ENCODE measurements at regions not wholly inside any gene's neighbourhood (a gene's known extent, or its start where the extent isn't known, plus 50 kb on each side); places are given as distances from the start of the nearest gene placed in this dataset.

DNA sequence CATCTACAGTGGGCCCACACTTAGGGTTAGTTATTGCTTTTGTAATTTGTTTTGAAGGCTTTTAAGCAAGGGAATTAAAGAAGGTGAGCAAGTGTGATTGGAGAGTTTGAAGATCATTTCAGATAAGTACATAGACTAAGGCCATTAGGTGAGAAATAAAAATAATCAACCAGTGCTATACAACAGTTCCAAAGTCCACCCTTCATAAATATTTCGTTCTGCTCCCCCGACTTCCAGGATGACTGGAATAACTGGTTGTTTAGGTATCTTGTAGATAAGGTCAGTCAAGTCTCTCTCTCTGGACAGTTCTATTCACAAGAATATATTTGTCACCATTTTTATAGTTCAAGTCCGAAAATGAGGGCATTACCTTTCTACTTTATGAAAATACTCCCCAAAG is 98.0 kb upstream of the MBL2 start:
- no peak overlapping the region for H3K9ac ChIP-seq (ENCODE audit: low read length)
- H3K4me2 ChIP-seq (ENCODE audit: low read length) = no peak overlapping the region
- H4K20me1 ChIP-seq (ENCODE audit: insufficient read depth) = no peaks in the 10 kb centered on the region
- H3K4me3 ChIP-seq (ENCODE audit: low read length) = no peak overlapping the region
- no peaks in the 10 kb centered on the region for H3K36me3 ChIP-seq (ENCODE audit: insufficient read depth, low read length)
- TF ChIP-seq, protein P1, sequence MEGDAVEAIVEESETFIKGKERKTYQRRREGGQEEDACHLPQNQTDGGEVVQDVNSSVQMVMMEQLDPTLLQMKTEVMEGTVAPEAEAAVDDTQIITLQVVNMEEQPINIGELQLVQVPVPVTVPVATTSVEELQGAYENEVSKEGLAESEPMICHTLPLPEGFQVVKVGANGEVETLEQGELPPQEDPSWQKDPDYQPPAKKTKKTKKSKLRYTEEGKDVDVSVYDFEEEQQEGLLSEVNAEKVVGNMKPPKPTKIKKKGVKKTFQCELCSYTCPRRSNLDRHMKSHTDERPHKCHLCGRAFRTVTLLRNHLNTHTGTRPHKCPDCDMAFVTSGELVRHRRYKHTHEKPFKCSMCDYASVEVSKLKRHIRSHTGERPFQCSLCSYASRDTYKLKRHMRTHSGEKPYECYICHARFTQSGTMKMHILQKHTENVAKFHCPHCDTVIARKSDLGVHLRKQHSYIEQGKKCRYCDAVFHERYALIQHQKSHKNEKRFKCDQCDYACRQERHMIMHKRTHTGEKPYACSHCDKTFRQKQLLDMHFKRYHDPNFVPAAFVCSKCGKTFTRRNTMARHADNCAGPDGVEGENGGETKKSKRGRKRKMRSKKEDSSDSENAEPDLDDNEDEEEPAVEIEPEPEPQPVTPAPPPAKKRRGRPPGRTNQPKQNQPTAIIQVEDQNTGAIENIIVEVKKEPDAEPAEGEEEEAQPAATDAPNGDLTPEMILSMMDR (IDR thresholded peaks at IDR 0.05; ENCODE audit: poor library complexity, severe bottlenecking) = no peak
- TF ChIP-seq RAD21 (conservative IDR thresholded peaks at IDR 0.05) = no peak
- TF ChIP-seq POLR2AphosphoS5 (IDR thresholded peaks at IDR 0.05) = no peak
- no peak for TF ChIP-seq MXI1 (conservative IDR thresholded peaks at IDR 0.05; ENCODE audit: poor library complexity, severe bottlenecking)
- TF ChIP-seq EZH2 (IDR thresholded peaks at IDR 0.05; ENCODE audit: borderline replicate concordance, insufficient read depth, low read length, poor library complexity, severe bottlenecking) = no peak
- TF ChIP-seq, protein P2, sequence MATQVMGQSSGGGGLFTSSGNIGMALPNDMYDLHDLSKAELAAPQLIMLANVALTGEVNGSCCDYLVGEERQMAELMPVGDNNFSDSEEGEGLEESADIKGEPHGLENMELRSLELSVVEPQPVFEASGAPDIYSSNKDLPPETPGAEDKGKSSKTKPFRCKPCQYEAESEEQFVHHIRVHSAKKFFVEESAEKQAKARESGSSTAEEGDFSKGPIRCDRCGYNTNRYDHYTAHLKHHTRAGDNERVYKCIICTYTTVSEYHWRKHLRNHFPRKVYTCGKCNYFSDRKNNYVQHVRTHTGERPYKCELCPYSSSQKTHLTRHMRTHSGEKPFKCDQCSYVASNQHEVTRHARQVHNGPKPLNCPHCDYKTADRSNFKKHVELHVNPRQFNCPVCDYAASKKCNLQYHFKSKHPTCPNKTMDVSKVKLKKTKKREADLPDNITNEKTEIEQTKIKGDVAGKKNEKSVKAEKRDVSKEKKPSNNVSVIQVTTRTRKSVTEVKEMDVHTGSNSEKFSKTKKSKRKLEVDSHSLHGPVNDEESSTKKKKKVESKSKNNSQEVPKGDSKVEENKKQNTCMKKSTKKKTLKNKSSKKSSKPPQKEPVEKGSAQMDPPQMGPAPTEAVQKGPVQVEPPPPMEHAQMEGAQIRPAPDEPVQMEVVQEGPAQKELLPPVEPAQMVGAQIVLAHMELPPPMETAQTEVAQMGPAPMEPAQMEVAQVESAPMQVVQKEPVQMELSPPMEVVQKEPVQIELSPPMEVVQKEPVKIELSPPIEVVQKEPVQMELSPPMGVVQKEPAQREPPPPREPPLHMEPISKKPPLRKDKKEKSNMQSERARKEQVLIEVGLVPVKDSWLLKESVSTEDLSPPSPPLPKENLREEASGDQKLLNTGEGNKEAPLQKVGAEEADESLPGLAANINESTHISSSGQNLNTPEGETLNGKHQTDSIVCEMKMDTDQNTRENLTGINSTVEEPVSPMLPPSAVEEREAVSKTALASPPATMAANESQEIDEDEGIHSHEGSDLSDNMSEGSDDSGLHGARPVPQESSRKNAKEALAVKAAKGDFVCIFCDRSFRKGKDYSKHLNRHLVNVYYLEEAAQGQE (IDR thresholded peaks at IDR 0.05; ENCODE audit: borderline replicate concordance) = no peak
- no peak for TF ChIP-seq SMC3 (conservative IDR thresholded peaks at IDR 0.05; ENCODE audit: poor library complexity)
- H3K9me2 ChIP-seq (ENCODE audit: insufficient read depth, low read length) = no peaks in the 10 kb centered on the region
- H3K79me2 ChIP-seq (replicated peaks; ENCODE audit: insufficient read depth, low read length) = no peaks in the 10 kb centered on the region
- H3F3A ChIP-seq (ENCODE audit: insufficient read depth, low read length, poor library complexity, severe bottlenecking) = no peaks in the 10 kb centered on the region
- peaks cover 7% of the 10 kb centered on the region for H3K9me3 ChIP-seq (ENCODE audit: low read length)
- H3K27ac ChIP-seq (ENCODE audit: low read length) = no peak overlapping the region
- H3K27me3 ChIP-seq (ENCODE audit: insufficient read depth, low read depth, low read length) = no peaks in the 10 kb centered on the region
- no peak overlapping the region for H2AFZ ChIP-seq (ENCODE audit: low read depth, low read length)

DNA sequence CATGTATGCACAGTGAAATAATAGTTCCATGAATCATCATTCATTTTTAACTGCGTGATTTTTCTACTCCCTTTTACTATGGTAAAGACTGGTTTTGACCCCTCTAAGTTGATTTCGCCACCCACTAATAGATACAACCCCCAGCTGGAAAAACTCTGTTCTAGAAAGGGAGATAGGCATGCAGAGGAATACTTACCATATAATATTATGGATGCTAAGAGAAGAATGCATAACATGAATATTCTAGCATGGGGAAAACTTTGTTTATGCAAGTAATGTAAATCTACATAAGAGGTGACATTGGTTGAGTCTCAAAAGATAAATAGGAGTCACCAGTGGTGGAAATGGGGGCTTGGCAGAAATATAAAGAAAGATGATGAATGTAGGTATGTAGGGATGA is 97.3 kb upstream of the MBL2 start:
- H3K27ac ChIP-seq (ENCODE audit: low read length) = no peak overlapping the region
- no peaks in the 10 kb centered on the region for H3F3A ChIP-seq (ENCODE audit: insufficient read depth, low read length, poor library complexity, severe bottlenecking)
- no peaks in the 10 kb centered on the region for H3K27me3 ChIP-seq (ENCODE audit: insufficient read depth, low read depth, low read length)
- no peak for TF ChIP-seq SMC3 (conservative IDR thresholded peaks at IDR 0.05; ENCODE audit: poor library complexity)
- TF ChIP-seq, protein P2 (IDR thresholded peaks at IDR 0.05; ENCODE audit: borderline replicate concordance) = no peak
- TF ChIP-seq TAF1 (IDR thresholded peaks at IDR 0.05; ENCODE audit: low read depth) = no peak
- TF ChIP-seq MXI1 (conservative IDR thresholded peaks at IDR 0.05; ENCODE audit: poor library complexity, severe bottlenecking) = no peak
- no peak for TF ChIP-seq EZH2 (IDR thresholded peaks at IDR 0.05; ENCODE audit: borderline replicate concordance, insufficient read depth, low read length, poor library complexity, severe bottlenecking)
- TF ChIP-seq EP300 (conservative IDR thresholded peaks at IDR 0.05; ENCODE audit: poor library complexity, severe bottlenecking) = no peak
- TF ChIP-seq RAD21 (conservative IDR thresholded peaks at IDR 0.05) = no peak
- no peak for TF ChIP-seq POLR2AphosphoS5 (IDR thresholded peaks at IDR 0.05)
- TF ChIP-seq, protein P1 (IDR thresholded peaks at IDR 0.05; ENCODE audit: poor library complexity, severe bottlenecking) = no peak
- no peak overlapping the region for H3K4me2 ChIP-seq (ENCODE audit: low read length)
- H4K20me1 ChIP-seq (ENCODE audit: insufficient read depth) = no peaks in the 10 kb centered on the region
- H3K9me2 ChIP-seq (ENCODE audit: insufficient read depth, low read length) = no peaks in the 10 kb centered on the region
- no peak overlapping the region for H3K9ac ChIP-seq (ENCODE audit: low read length)
- no peaks in the 10 kb centered on the region for H3K36me3 ChIP-seq (ENCODE audit: insufficient read depth, low read length)
- H3K9me3 ChIP-seq (ENCODE audit: low read length) = peaks cover 7% of the 10 kb centered on the region
- H3K79me2 ChIP-seq (replicated peaks; ENCODE audit: insufficient read depth, low read length) = no peaks in the 10 kb centered on the region
- H2AFZ ChIP-seq (ENCODE audit: low read depth, low read length) = no peak overlapping the region
- H3K4me3 ChIP-seq (ENCODE audit: low read length) = no peak overlapping the region
